ENCODE measurements at regions not wholly inside any gene's neighbourhood (a gene's known extent, or its start where the extent isn't known, plus 50 kb on each side); places are given as distances from the start of the nearest gene placed in this dataset.
"Not testable (repeated sequence)": the region's sequence is repeated elsewhere in the genome, so short reads cannot be mapped to it uniquely, and the experiment has no call there.

DNA sequence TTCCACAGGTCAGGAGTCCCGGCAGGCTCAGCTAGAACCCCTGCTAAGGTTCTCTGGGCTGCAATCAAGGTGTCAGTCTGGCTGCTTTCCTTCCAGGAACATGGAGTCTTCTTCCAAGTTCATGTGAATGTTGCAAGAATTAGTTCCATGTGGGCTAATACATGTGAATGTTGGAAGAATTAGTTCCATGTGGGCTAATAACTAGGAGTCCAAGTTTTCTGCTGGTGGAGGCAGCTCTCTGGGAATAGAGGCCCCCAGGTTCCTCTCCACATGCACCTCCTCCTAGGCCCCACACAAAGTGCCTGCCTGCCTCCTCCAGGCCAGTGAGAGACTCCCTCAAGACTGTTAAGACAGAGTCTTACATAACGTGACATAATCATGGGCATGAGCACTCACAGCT, 140.8 kb upstream of the SLC35G4 start:
- intact Hi-C loops (cut with micrococcal nuclease), result no loop called here
- no peaks in the 10 kb centered on the region for H3K4me1 Mint-ChIP-seq (ENCODE audit: low read depth)
- no peaks in the 10 kb centered on the region for H3K36me3 Mint-ChIP-seq (ENCODE audit: low read depth)
- H3K27ac Mint-ChIP-seq, result no peak overlapping the region
- H3K4me3 Mint-ChIP-seq, result no peak overlapping the region
- H3K9me3 Mint-ChIP-seq, result no peaks in the 10 kb centered on the region
- H3K27me3 Mint-ChIP-seq (ENCODE audit: insufficient read depth), result no peaks in the 10 kb centered on the region
- DNase-seq (ENCODE audit: low spot score), result no peak

DNA sequence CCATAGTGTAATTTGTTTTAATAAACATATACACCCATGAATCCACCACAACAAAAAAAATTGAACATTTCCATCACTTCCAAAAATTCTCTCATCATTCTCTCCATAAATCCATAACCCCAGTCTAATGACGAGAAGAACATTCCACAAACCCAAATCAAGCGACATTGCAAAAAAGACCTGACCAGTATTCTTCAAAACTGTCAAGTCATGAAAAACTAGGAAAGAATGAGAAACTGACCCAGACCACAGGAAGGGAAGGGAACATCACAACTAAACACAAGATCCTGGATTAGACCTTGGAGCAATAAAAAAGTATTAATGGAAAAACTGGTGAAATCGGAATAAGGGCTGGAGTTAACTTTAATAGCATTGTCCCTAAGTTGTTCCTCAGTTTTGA, 141.3 kb upstream of the SLC35G4 start:
- Mint-ChIP-seq H3K36me3 (ENCODE audit: low read depth) (no peaks in the 10 kb centered on the region), H3K4me3 (no peak overlapping the region), H3K9me3 (no peaks in the 10 kb centered on the region), H3K27ac (no peak overlapping the region), H3K27me3 (ENCODE audit: insufficient read depth) (no peaks in the 10 kb centered on the region), H3K4me1 (ENCODE audit: low read depth) (no peaks in the 10 kb centered on the region)
- intact Hi-C loops (cut with micrococcal nuclease), result no loop called here
- no peak for DNase-seq (ENCODE audit: low spot score)

DNA sequence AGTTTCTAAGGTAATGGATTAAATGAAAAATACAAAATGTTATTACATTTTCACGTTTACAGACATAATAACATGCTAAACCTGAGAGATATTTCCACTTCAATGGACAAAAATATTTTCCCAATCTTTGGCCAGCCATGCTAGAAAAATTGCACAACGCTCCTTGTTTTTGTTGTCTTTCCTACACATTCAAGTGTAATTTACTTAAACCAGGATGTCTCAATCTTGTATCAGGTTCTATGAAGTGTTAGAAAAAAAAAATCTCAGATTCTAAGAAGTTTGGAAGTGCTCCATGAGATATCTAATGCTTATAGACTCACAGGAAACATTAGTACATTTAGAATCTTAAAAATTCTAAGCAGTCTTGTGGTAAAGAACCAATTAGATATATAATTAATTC, 141.8 kb upstream of the SLC35G4 start:
- H3K4me1 Mint-ChIP-seq (ENCODE audit: low read depth), result no peaks in the 10 kb centered on the region
- H3K27ac Mint-ChIP-seq, result no peak overlapping the region
- H3K4me3 Mint-ChIP-seq, result no peak overlapping the region
- H3K36me3 Mint-ChIP-seq (ENCODE audit: low read depth), result no peaks in the 10 kb centered on the region
- intact Hi-C loops (cut with micrococcal nuclease), result no loop called here
- no peaks in the 10 kb centered on the region for H3K27me3 Mint-ChIP-seq (ENCODE audit: insufficient read depth)
- no peak for DNase-seq (ENCODE audit: low spot score)
- H3K9me3 Mint-ChIP-seq, result no peaks in the 10 kb centered on the region

DNA sequence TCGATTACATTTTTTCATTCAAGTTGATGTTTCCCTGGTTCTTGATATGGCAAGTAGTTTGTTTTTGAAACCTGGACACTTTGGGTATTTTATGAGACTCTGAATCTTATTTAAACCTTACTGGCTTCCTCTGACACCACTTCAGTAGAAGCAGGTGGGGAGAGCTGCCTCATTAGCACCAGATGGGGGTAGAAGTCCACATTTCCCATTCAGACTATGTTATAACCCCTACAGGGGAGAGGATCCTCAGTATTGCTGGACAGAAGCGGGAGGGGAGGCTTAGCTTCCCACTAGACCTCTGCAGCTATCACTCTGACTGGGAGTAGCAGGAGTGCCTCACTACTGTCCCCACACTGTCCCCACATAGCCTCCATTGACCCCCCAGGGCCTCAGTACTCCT, 145.3 kb upstream of the SLC35G4 start:
- Mint-ChIP-seq H3K4me1 (ENCODE audit: low read depth) (no peaks in the 10 kb centered on the region), H3K36me3 (ENCODE audit: low read depth) (no peaks in the 10 kb centered on the region), H3K27me3 (ENCODE audit: insufficient read depth) (no peaks in the 10 kb centered on the region), H3K27ac (no peak overlapping the region), H3K9me3 (no peaks in the 10 kb centered on the region), H3K4me3 (no peak overlapping the region)
- no peak for DNase-seq (ENCODE audit: low spot score)
- intact Hi-C loops (cut with micrococcal nuclease), result no loop called here

DNA sequence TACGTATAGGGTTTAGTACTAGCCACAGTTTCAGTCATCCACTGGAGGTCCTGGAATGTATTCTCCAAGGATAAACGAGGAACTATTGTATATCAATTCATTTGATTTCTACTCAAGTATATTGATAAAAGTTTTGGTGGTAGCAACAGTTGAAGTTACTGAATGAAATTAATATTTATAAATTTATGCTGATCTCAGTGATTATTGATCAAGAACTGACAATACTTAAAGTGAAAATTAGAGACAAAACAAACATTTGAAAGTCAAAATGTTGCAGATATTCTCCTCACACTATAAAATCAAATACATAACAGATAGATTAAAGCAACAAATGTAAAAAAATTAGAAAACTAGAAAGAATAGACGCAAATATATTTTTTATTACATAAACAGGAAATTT, 150.9 kb upstream of the SLC35G4 start:
- H3K36me3 Mint-ChIP-seq (ENCODE audit: low read depth), result no peaks in the 10 kb centered on the region
- H3K9me3 Mint-ChIP-seq, result no peaks in the 10 kb centered on the region
- intact Hi-C loops (cut with micrococcal nuclease), result no loop called here
- H3K4me3 Mint-ChIP-seq, result no peak overlapping the region
- no peak for DNase-seq (ENCODE audit: low spot score)
- H3K4me1 Mint-ChIP-seq (ENCODE audit: low read depth), result no peaks in the 10 kb centered on the region
- H3K27me3 Mint-ChIP-seq (ENCODE audit: insufficient read depth), result no peaks in the 10 kb centered on the region
- H3K27ac Mint-ChIP-seq, result no peak overlapping the region

DNA sequence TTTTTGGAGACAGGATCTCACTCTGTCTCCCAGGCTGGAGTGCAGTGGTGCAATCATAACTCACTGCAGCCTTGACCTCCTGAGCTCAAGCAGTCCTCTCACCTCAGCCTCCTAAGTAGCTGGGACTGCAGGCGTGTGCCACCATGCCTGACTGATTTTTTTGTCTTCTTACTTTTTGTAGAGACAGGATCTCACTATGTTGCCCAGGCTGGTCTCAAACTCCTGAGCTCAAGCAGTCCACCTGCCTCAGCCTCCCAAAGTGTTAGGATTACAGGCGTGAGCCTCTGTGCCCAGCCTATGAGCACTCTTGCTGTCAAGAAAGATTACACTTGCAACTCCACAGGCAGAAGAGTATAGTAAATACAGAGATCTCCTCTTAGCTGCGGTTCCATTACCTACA, 151.5 kb upstream of the SLC35G4 start:
- DNase-seq (ENCODE audit: low spot score); intact Hi-C loops (cut with micrococcal nuclease); H3K27me3 Mint-ChIP-seq (ENCODE audit: insufficient read depth); H3K36me3 Mint-ChIP-seq (ENCODE audit: low read depth); H3K4me3 Mint-ChIP-seq; H3K27ac Mint-ChIP-seq; H3K4me1 Mint-ChIP-seq (ENCODE audit: low read depth); H3K9me3 Mint-ChIP-seq: not testable (repeated sequence)

DNA sequence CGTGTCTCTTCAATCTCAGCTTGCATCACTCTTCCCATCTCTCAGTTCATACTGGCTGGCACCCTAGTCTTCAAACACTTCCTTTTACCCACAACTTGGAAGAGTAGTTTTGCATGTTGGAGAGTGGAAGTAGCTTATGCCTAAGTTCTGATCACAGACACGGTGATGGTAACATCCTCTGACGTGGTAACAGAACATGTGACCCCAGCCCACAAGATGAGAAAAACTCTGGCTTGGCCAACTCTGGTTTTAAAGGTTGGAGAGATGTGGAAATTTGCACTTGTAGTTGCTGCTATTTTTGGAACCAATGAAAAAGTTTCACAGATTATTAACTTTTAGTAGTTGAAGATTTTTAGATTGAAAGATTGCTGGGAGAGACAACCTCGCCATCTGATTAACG, 155.4 kb upstream of the SLC35G4 start:
- H3K27ac Mint-ChIP-seq, result no peak overlapping the region
- no peaks in the 10 kb centered on the region for H3K36me3 Mint-ChIP-seq (ENCODE audit: low read depth)
- DNase-seq (ENCODE audit: low spot score), result no peak
- no peaks in the 10 kb centered on the region for H3K9me3 Mint-ChIP-seq
- no peak overlapping the region for H3K4me3 Mint-ChIP-seq
- H3K27me3 Mint-ChIP-seq (ENCODE audit: insufficient read depth), result no peaks in the 10 kb centered on the region
- intact Hi-C loops (cut with micrococcal nuclease), result no loop called here
- H3K4me1 Mint-ChIP-seq (ENCODE audit: low read depth), result no peaks in the 10 kb centered on the region

DNA sequence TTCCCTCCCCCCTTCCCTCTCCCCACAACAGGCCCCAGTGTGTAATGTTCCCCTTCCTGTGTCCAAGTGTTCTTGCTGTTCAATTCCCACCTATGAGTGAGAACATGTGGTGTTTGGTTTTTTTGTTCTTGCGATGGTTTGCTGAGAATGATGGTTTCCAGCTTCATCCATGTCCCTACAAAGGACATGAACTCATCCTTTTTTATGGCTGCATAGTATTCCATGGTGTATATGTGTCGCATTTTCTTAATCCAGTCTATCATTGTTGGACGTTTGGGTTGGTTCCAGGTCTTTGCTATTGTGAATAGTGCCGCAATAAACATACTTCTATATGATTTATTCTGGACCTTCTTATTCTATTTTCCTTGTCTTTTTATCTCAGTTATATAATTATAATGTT, 165.2 kb upstream of the SLC35G4 start:
- H3K9me3 Mint-ChIP-seq; H3K4me3 Mint-ChIP-seq; DNase-seq (ENCODE audit: low spot score); H3K27me3 Mint-ChIP-seq (ENCODE audit: insufficient read depth); H3K27ac Mint-ChIP-seq; H3K4me1 Mint-ChIP-seq (ENCODE audit: low read depth); H3K36me3 Mint-ChIP-seq (ENCODE audit: low read depth); intact Hi-C loops (cut with micrococcal nuclease): not testable (repeated sequence)

DNA sequence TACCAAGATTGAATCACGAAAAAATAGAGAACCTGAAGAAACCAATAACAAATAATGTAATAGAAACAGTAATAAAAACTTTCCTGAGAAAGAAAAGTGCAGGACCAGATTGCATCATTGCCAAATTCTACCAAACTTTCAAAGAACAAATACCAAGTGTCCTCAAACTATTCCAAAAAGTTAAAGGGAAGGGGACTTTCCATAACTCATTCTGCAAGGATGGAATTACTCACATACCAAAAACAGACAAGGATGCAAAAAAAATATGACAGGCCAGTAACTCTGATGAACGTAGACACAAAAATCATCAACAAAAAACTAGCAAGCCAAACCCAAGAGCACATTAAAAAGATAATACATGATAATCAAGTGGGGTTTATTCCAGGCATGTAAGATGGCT, 172.3 kb upstream of the SLC35G4 start:
- no peak overlapping the region for H3K4me3 Mint-ChIP-seq
- H3K27me3 Mint-ChIP-seq (ENCODE audit: insufficient read depth), result no peaks in the 10 kb centered on the region
- H3K27ac Mint-ChIP-seq, result no peak overlapping the region
- intact Hi-C loops (cut with micrococcal nuclease), result no loop called here
- no peak for DNase-seq (ENCODE audit: low spot score)
- H3K9me3 Mint-ChIP-seq, result no peaks in the 10 kb centered on the region
- H3K4me1 Mint-ChIP-seq (ENCODE audit: low read depth), result no peaks in the 10 kb centered on the region
- H3K36me3 Mint-ChIP-seq (ENCODE audit: low read depth), result no peaks in the 10 kb centered on the region

DNA sequence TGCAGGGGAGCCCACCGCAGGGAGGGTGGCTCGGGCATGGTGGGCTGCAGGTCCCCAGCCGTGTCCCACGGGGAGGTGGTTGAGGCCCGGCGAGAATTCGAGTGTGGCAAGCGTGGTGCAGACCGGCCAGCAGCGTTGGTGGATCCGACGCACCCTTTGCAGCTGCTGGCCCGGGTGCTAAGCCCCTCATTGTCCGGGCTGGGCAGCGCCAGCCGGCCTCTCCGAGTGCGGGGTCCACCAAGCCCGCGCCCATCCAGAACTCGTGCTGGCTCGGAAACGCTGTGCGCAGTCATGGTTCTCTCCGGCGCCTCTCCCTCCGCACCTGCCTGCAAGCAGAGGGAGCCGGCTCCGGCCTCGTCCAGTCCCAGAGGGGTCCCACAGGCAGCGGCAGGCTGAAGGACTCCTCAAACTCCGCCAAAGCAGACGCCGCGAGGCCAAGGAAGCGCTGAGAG, 177.0 kb upstream of the SLC35G4 start:
- Mint-ChIP-seq H3K9me3 (peaks cover 14% of the 10 kb centered on the region), H3K36me3 (ENCODE audit: low read depth) (no peaks in the 10 kb centered on the region), H3K4me1 (ENCODE audit: low read depth) (no peaks in the 10 kb centered on the region), H3K4me3 (no peak overlapping the region), H3K27ac (no peak overlapping the region), H3K27me3 (ENCODE audit: insufficient read depth) (no peaks in the 10 kb centered on the region)
- intact Hi-C loops (cut with micrococcal nuclease), result no loop called here
- no peak for DNase-seq (ENCODE audit: low spot score)

DNA sequence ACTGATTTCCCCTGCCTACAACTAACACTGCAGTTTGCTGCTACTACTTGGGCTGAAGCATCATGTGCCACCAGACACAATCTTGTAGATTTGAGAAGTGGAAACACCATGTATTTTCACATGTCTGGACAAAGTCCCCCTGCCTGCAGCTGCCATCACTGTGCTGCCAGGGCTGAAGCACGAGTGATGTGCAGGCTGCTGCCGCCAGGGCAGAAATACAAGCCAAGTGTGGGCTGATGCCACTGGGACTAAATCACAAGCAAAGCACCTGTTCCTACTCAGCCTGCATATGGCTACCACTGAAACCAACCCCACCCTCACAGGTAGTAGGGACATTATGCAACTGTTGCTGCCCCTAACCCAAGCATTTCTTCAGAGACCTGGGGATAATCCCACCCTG, 179.5 kb upstream of the SLC35G4 start:
- Mint-ChIP-seq H3K27me3 (ENCODE audit: insufficient read depth) (no peaks in the 10 kb centered on the region), H3K4me1 (ENCODE audit: low read depth) (no peaks in the 10 kb centered on the region), H3K9me3 (peaks cover 14% of the 10 kb centered on the region), H3K4me3 (no peak overlapping the region), H3K36me3 (ENCODE audit: low read depth) (no peaks in the 10 kb centered on the region), H3K27ac (no peak overlapping the region)
- intact Hi-C loops (cut with micrococcal nuclease), result no loop called here
- DNase-seq (ENCODE audit: low spot score), result no peak

DNA sequence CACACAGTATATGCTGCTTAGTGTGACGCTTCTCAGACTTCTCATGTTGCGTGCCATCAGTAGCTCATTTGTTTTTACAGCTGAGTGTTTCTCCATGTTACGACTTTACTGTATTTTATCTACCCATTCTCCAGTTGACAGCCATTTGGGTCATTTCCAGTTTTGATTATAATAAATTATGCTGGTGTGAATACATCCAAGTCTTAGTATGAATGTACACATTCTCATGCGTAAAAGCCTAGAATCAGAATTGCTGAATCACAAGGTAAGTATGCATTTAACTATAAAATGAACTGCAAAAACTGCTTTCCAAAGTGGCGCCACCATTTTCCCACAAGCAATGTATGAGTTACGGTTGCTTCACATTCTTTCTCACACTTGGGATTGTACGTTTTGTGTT, 184.2 kb upstream of the SLC35G4 start:
- Mint-ChIP-seq H3K36me3 (ENCODE audit: low read depth) (no peaks in the 10 kb centered on the region), H3K4me1 (ENCODE audit: low read depth) (no peaks in the 10 kb centered on the region), H3K27me3 (ENCODE audit: insufficient read depth) (no peaks in the 10 kb centered on the region), H3K4me3 (no peak overlapping the region), H3K27ac (no peak overlapping the region), H3K9me3 (peaks cover 4% of the 10 kb centered on the region)
- intact Hi-C loops (cut with micrococcal nuclease), result no loop called here
- DNase-seq (ENCODE audit: low spot score), result no peak

DNA sequence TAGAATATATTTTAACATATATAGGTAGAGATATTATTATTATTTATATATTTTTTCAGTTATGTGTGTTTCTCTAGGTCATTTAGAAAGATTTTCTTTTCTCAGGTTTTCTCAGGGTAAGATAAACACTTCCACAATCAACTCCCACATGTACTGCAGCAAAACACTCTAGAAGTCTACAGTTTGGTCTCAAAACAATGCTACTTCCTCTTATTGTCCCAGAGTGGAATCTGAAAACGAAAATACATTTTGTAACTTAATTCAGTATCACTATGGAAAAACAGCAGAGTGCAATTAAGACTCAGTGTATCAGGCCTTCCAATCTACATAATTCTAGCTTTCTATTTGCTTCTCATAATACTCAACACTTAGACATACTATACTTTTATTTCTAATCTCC, 190.1 kb upstream of the SLC35G4 start:
- Mint-ChIP-seq H3K4me3 (no peak overlapping the region), H3K4me1 (ENCODE audit: low read depth) (no peaks in the 10 kb centered on the region), H3K36me3 (ENCODE audit: low read depth) (no peaks in the 10 kb centered on the region), H3K27me3 (ENCODE audit: insufficient read depth) (no peaks in the 10 kb centered on the region), H3K9me3 (peaks cover 4% of the 10 kb centered on the region), H3K27ac (no peak overlapping the region)
- intact Hi-C loops (cut with micrococcal nuclease), result no loop called here
- no peak for DNase-seq (ENCODE audit: low spot score)

DNA sequence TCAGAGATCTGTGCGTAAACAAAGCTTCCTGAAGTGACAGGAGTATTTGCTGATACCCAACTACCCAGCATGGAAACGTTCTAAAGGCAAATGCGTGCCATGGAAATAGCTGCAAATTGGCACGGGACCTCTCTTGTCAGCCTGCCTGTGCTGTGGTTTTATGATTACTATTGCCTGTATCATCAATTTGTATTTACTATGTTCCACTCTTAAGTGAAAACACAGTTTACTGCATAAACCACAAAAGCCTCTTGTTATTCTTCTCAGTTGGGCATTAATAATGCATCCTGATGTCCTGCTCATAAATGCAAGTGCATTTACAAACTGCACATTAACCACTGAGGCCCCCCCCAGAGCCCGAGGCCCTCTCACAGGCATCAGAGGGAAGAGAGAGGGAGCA, 196.6 kb upstream of the SLC35G4 start:
- Mint-ChIP-seq H3K4me1 (ENCODE audit: low read depth) (no peaks in the 10 kb centered on the region), H3K27me3 (ENCODE audit: insufficient read depth) (no peaks in the 10 kb centered on the region), H3K9me3 (no peaks in the 10 kb centered on the region), H3K36me3 (ENCODE audit: low read depth) (no peaks in the 10 kb centered on the region), H3K27ac (no peak overlapping the region), H3K4me3 (no peak overlapping the region)
- DNase-seq (ENCODE audit: low spot score), result no peak
- intact Hi-C loops (cut with micrococcal nuclease), result no loop called here
